Ectodermal cell (in vitro differentiated cells): ENCODE measurements at regions not wholly inside any gene's neighbourhood (a gene's known extent, or its start where the extent isn't known, plus 50 kb on each side); places are given as distances from the start of the nearest gene placed in this dataset.
"Not testable (repeated sequence)": the region's sequence is repeated elsewhere in the genome, so short reads cannot be mapped to it uniquely, and the experiment has no call there.

Source experiments
- H3K27ac ChIP-seq: 2 replicates; pipeline ENCODE4 v1.7.0; 2013; ENCODE audit warnings: mild to moderate bottlenecking, low read depth, low read length; ENCODE audit not compliant: insufficient read depth, poor library complexity, severe bottlenecking
- H3K27me3 ChIP-seq: 2 replicates; pipeline ENCODE4 v1.7.0; 2013; ENCODE audit warnings: mild to moderate bottlenecking, low read length; ENCODE audit not compliant: insufficient read depth, control insufficient read depth, poor library complexity, severe bottlenecking
- H3K36me3 ChIP-seq: one replicate; pipeline ENCODE4 v1.7.0; 2013; ENCODE audit warnings: low read length; ENCODE audit not compliant: control insufficient read depth, insufficient read depth
- H3K4me1 ChIP-seq: one replicate; pipeline ENCODE4 v1.7.0; 2013; ENCODE audit warnings: low read length; ENCODE audit not compliant: control insufficient read depth, insufficient read depth
- H3K4me3 ChIP-seq: 2 replicates; pipeline ENCODE4 v1.7.0; 2013; ENCODE audit warnings: low read depth, low read length, control low read depth; ENCODE audit not compliant: insufficient read depth
- H3K9me3 ChIP-seq: 2 replicates; pipeline ENCODE4 v1.7.0; 2013; ENCODE audit warnings: mild to moderate bottlenecking, low read length, moderate library complexity; ENCODE audit not compliant: control insufficient read depth
- WGBS, 2 experiments: methylation state at CpG; one replicate each; pipeline ENCODE4 v1.1.7; 2013; ENCODE audit warnings: missing lambda C conversion rate in 2 of 2; 5-methylcytosine and 5-hydroxymethylcytosine counted together

- peaks cover 10% of the 10 kb centered on the region for H3K4me1 ChIP-seq
- H3K27ac ChIP-seq = no peak overlapping the region
- H3K36me3 ChIP-seq = no peaks in the 10 kb centered on the region
- WGBS, 2 experiments = 63 to 78% methylated on average over 2 of the region's 2 CpGs
- H3K9me3 ChIP-seq = no peaks in the 10 kb centered on the region
- H3K4me3 ChIP-seq = no peak overlapping the region
- peaks cover 13% of the 10 kb centered on the region for H3K27me3 ChIP-seq
Measured at GRCh38 chr2:167336213-167336612, 447.9 kb downstream of the XIRP2 start.

DNA sequence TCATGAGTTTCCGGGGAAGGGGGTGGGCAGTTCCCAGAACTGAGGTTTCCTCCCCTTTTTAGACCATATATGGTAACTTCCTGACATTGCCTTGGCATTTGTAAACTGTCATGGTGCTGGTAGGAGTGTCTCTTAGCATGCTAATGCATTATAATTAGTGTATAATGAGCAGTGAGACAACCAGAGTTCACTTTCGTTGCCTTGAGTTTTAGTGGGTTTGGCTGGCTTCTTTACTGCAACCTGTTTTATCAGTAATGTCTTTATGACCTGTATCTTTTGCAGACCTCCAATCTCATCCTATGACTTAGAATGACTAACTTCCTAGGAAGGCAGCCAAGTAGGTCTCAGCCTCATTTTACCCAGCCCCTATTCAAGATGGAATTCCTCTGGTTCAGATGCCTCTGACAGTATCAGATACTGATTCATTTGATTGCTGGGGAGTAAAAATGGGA, 447.3 kb downstream of the XIRP2 start:
- H3K36me3 ChIP-seq = no peaks in the 10 kb centered on the region
- H3K27me3 ChIP-seq = peaks cover 16% of the 10 kb centered on the region
- WGBS, 2 experiments = 89 to 97% methylated on average over 1 to 2 of the region's 2 CpGs
- H3K4me3 ChIP-seq = no peak overlapping the region
- no peak overlapping the region for H3K27ac ChIP-seq
- H3K4me1 ChIP-seq = peaks cover 14% of the 10 kb centered on the region
- no peaks in the 10 kb centered on the region for H3K9me3 ChIP-seq

DNA sequence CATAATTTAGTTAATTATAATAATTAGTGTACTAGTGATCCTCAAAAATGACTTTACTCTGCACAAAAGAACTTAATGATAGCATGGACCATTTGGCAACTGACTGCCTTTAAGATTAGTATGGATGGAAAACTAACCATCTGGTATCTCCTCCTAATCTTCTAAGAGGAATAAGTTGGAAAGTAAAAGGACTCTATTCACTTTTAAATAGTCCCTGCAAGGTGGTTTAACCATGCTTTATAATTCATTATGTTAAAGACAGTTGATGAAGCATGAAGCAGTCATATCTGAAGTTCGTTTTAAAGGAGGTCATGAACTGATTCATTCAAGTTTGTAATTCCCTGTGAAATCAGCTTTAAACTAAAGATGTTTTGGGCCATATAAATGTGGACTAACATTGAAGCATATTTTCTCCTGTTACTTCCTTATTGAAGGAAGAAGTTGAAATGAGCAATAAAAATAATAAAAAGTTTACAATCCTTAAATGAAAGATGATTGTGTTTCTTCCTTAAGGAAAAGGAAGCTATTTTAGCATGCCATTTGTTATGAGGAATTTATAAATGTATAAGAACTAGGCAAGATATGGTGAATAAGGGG, 446.0 kb downstream of the XIRP2 start:
- H3K9me3 ChIP-seq = no peaks in the 10 kb centered on the region
- no peak overlapping the region for H3K27ac ChIP-seq
- WGBS, 2 experiments = 26 to 38% methylated on average over 1 of the region's 1 CpG
- peaks cover 14% of the 10 kb centered on the region for H3K4me1 ChIP-seq
- H3K36me3 ChIP-seq = no peaks in the 10 kb centered on the region
- peaks cover 16% of the 10 kb centered on the region for H3K27me3 ChIP-seq
- no peak overlapping the region for H3K4me3 ChIP-seq

- H3K9me3 ChIP-seq = no peaks in the 10 kb centered on the region
- H3K27ac ChIP-seq = no peak overlapping the region
- 69 to 71% methylated on average over 3 of the region's 3 CpGs for WGBS, 2 experiments
- peaks cover 16% of the 10 kb centered on the region for H3K27me3 ChIP-seq
- H3K36me3 ChIP-seq = no peaks in the 10 kb centered on the region
- no peak overlapping the region for H3K4me3 ChIP-seq
- peaks cover 14% of the 10 kb centered on the region for H3K4me1 ChIP-seq
Measured at GRCh38 chr2:167333245-167333644, 445.0 kb downstream of the XIRP2 start.

GRCh38 chr2:167332358-167332757, 444.1 kb downstream of the XIRP2 start:
- WGBS, 2 experiments = 74 to 78% methylated on average over 2 of the region's 2 CpGs
- Histone ChIP-seq H3K27ac (no peak overlapping the region), H3K4me3 (no peak overlapping the region), H3K4me1 (peaks cover 14% of the 10 kb centered on the region), H3K36me3 (no peaks in the 10 kb centered on the region), H3K27me3 (peaks cover 16% of the 10 kb centered on the region), H3K9me3 (no peaks in the 10 kb centered on the region)

- H3K4me1 ChIP-seq = peaks cover 14% of the 10 kb centered on the region
- no peaks in the 10 kb centered on the region for H3K36me3 ChIP-seq
- no peak overlapping the region for H3K4me3 ChIP-seq
- WGBS, 2 experiments = 3 to 7% methylated on average over 5 of the region's 5 CpGs
- no peak overlapping the region for H3K27ac ChIP-seq
- peaks cover 16% of the 10 kb centered on the region for H3K27me3 ChIP-seq
- no peaks in the 10 kb centered on the region for H3K9me3 ChIP-seq
Measured at GRCh38 chr2:167331636-167332232, 443.5 kb downstream of the XIRP2 start.

DNA sequence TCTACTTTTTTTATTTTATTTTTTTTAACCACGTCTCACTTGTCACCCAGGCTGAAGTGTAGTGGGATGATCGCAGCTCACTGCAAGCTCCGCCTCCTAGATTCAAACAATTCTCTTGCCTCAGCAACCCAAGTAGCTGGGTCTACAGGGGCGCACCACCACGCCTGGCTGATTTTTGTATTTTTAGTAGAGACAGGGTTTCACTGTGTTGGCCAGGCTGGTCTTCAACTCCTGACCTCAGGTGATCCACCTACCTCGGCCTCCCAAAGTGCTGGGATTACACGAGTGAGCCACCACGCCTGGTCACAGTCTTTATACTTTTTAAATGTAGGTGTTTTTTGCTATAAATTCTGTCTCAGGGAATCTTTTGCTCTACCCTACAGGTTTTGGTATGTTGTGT, 440.5 kb downstream of the XIRP2 start:
- H3K27ac ChIP-seq, H3K36me3 ChIP-seq, H3K4me3 ChIP-seq, H3K9me3 ChIP-seq: not testable (repeated sequence)
- 96 to 97% methylated on average over 8 of the region's 8 CpGs for WGBS, 2 experiments
- Histone ChIP-seq H3K27me3 (peaks cover 16% of the 10 kb centered on the region), H3K4me1 (peaks cover 14% of the 10 kb centered on the region)

DNA sequence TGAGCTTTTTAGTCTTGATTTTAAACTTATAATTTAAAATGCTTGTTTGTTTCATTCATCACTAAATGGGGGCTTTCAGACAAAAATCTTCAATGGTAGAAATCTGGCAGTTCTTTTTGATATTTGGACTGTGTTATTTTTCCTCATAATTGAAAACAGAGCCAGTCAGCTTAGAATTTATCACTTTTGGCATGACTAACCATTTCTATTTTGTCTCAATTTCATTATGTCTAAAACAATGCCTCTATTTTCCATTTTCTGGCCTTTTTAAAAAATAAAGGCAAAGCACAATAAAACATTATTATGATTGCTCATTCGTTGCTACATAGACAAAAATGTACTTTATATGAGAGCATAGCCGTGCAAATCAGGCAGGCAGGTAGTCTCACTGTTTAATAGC, 434.5 kb downstream of the XIRP2 start:
- Histone ChIP-seq H3K4me3 (no peak overlapping the region), H3K4me1 (no peaks in the 10 kb centered on the region), H3K36me3 (no peaks in the 10 kb centered on the region), H3K9me3 (no peaks in the 10 kb centered on the region), H3K27me3 (no peaks in the 10 kb centered on the region), H3K27ac (no peak overlapping the region)
- WGBS, 2 experiments = 98 to 100% methylated on average over 2 of the region's 2 CpGs

- H3K27ac ChIP-seq = no peak overlapping the region
- no peaks in the 10 kb centered on the region for H3K9me3 ChIP-seq
- WGBS, 2 experiments = 86 to 91% methylated on average over 1 to 2 of the region's 2 CpGs
- H3K36me3 ChIP-seq = no peaks in the 10 kb centered on the region
- H3K27me3 ChIP-seq = no peaks in the 10 kb centered on the region
- H3K4me1 ChIP-seq = no peaks in the 10 kb centered on the region
- no peak overlapping the region for H3K4me3 ChIP-seq
Measured at GRCh38 chr2:167318581-167318980, 430.3 kb downstream of the XIRP2 start.

GRCh38 chr2:167310442-167310841, 422.2 kb downstream of the XIRP2 start:
- Histone ChIP-seq H3K27ac (no peak overlapping the region), H3K4me1 (no peaks in the 10 kb centered on the region), H3K4me3 (no peak overlapping the region), H3K36me3 (no peaks in the 10 kb centered on the region), H3K27me3 (no peaks in the 10 kb centered on the region), H3K9me3 (no peaks in the 10 kb centered on the region)
- 39 to 59% methylated on average over 1 of the region's 1 CpG for WGBS, 2 experiments
